ENCODE measurements at regions not wholly inside any gene's neighbourhood (a gene's known extent, or its start where the extent isn't known, plus 50 kb on each side); places are given as distances from the start of the nearest gene placed in this dataset.

GRCh38 chr2:145741181-145741580 lies 1221.3 kb upstream of the ZEB2 start:
- Mint-ChIP-seq H3K9me3 (no peaks in the 10 kb centered on the region), H3K36me3 (ENCODE audit: low read depth) (no peaks in the 10 kb centered on the region), H3K27ac (no peak overlapping the region), H3K4me3 (no peak overlapping the region), H3K4me1 (peaks cover 4% of the 10 kb centered on the region), H3K27me3 (ENCODE audit: insufficient read depth, low read depth, poor library complexity) (no peaks in the 10 kb centered on the region)
- Histone ChIP-seq H3K36me3 (ENCODE audit: insufficient read depth) (no peaks in the 10 kb centered on the region), H3K9me2 (ENCODE audit: insufficient read depth) (no peaks in the 10 kb centered on the region), H3K79me2 (replicated peaks; ENCODE audit: insufficient read depth) (no peaks in the 10 kb centered on the region), H3K27ac (ENCODE audit: low read depth) (no peak overlapping the region), H3K4me2 (no peak overlapping the region), H3K4me3 (no peak overlapping the region), H3K27me3 (ENCODE audit: insufficient read depth) (no peaks in the 10 kb centered on the region), H3K4me1 (ENCODE audit: insufficient read depth) (0 out of 2 replicates have a peak, but pooled peaks cover 7% of the 10 kb centered on the region), H4K20me1 (replicated peaks; ENCODE audit: insufficient read depth) (no peaks in the 10 kb centered on the region), H3F3A (replicated peaks; ENCODE audit: low read depth) (no peaks in the 10 kb centered on the region), H2AFZ (no peak overlapping the region)
- DNase-seq (ENCODE audit: low spot score) (no peak), ATAC-seq (no peak)
- TF ChIP-seq ETS1 (IDR thresholded peaks at IDR 0.05), result no peak
- TF ChIP-seq, protein P1, sequence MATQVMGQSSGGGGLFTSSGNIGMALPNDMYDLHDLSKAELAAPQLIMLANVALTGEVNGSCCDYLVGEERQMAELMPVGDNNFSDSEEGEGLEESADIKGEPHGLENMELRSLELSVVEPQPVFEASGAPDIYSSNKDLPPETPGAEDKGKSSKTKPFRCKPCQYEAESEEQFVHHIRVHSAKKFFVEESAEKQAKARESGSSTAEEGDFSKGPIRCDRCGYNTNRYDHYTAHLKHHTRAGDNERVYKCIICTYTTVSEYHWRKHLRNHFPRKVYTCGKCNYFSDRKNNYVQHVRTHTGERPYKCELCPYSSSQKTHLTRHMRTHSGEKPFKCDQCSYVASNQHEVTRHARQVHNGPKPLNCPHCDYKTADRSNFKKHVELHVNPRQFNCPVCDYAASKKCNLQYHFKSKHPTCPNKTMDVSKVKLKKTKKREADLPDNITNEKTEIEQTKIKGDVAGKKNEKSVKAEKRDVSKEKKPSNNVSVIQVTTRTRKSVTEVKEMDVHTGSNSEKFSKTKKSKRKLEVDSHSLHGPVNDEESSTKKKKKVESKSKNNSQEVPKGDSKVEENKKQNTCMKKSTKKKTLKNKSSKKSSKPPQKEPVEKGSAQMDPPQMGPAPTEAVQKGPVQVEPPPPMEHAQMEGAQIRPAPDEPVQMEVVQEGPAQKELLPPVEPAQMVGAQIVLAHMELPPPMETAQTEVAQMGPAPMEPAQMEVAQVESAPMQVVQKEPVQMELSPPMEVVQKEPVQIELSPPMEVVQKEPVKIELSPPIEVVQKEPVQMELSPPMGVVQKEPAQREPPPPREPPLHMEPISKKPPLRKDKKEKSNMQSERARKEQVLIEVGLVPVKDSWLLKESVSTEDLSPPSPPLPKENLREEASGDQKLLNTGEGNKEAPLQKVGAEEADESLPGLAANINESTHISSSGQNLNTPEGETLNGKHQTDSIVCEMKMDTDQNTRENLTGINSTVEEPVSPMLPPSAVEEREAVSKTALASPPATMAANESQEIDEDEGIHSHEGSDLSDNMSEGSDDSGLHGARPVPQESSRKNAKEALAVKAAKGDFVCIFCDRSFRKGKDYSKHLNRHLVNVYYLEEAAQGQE (IDR thresholded peaks at IDR 0.05; ENCODE audit: unreplicated experiment), result no peak
- TF ChIP-seq NANOG (IDR thresholded peaks at IDR 0.05; ENCODE audit: borderline replicate concordance), result no peak
- no peak for TF ChIP-seq ZNF114 (CRISPR knock-in tag; IDR thresholded peaks at IDR 0.05)
- TF ChIP-seq, protein P2, sequence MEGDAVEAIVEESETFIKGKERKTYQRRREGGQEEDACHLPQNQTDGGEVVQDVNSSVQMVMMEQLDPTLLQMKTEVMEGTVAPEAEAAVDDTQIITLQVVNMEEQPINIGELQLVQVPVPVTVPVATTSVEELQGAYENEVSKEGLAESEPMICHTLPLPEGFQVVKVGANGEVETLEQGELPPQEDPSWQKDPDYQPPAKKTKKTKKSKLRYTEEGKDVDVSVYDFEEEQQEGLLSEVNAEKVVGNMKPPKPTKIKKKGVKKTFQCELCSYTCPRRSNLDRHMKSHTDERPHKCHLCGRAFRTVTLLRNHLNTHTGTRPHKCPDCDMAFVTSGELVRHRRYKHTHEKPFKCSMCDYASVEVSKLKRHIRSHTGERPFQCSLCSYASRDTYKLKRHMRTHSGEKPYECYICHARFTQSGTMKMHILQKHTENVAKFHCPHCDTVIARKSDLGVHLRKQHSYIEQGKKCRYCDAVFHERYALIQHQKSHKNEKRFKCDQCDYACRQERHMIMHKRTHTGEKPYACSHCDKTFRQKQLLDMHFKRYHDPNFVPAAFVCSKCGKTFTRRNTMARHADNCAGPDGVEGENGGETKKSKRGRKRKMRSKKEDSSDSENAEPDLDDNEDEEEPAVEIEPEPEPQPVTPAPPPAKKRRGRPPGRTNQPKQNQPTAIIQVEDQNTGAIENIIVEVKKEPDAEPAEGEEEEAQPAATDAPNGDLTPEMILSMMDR (conservative IDR thresholded peaks at IDR 0.05; ENCODE audit: low read depth in 2 of 2), result no peak

DNA sequence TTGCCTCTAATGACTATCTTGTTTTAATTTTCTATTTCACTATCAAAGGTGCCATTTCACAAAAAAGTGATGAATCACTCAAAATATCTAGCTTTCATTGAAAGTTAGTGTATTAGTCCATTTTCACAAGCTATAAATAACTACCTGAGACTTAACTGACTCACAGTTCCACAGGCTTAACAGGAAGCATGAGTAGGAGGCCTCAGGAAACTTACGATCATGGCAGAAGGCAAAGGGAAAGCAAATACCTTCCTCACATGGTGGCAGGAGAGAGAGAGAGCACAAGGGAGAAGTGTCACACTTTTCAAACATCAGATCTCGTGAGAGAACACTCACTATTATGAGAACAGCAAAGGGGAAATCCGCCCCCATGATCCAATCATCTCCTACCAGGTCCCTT lies 1220.4 kb upstream of the ZEB2 start:
- H3K4me1 Mint-ChIP-seq, result peaks cover 7% of the 10 kb centered on the region
- H3K79me2 ChIP-seq (replicated peaks; ENCODE audit: insufficient read depth), result no peaks in the 10 kb centered on the region
- no peaks in the 10 kb centered on the region for H3K27me3 Mint-ChIP-seq (ENCODE audit: insufficient read depth, low read depth, poor library complexity)
- H3K4me3 Mint-ChIP-seq, result no peak overlapping the region
- DNase-seq (ENCODE audit: low spot score), result no peak
- H3K27me3 ChIP-seq (ENCODE audit: insufficient read depth), result no peaks in the 10 kb centered on the region
- ATAC-seq, result no peak
- H3K9me3 Mint-ChIP-seq, result no peaks in the 10 kb centered on the region
- H4K20me1 ChIP-seq (replicated peaks; ENCODE audit: insufficient read depth), result no peaks in the 10 kb centered on the region
- H2AFZ ChIP-seq, result no peak overlapping the region
- 0 out of 2 replicates have a peak, but pooled peaks cover 7% of the 10 kb centered on the region for H3K4me1 ChIP-seq (ENCODE audit: insufficient read depth)
- H3F3A ChIP-seq (replicated peaks; ENCODE audit: low read depth), result no peaks in the 10 kb centered on the region
- no peak for TF ChIP-seq ZNF331 (CRISPR knock-in tag; IDR thresholded peaks at IDR 0.05; ENCODE audit: low read depth)
- TF ChIP-seq ETS1 (IDR thresholded peaks at IDR 0.05), result no peak
- no peak for TF ChIP-seq JUNB (IDR thresholded peaks at IDR 0.05; ENCODE audit: unreplicated experiment)
- TF ChIP-seq STAT1 (IDR thresholded peaks at IDR 0.05; ENCODE audit: unreplicated experiment), result no peak
- TF ChIP-seq, protein P2 (conservative IDR thresholded peaks at IDR 0.05; ENCODE audit: low read depth in 2 of 2), result no peak
- H3K4me3 ChIP-seq, result no peak overlapping the region
- H3K27ac Mint-ChIP-seq, result no peak overlapping the region
- H3K36me3 Mint-ChIP-seq (ENCODE audit: low read depth), result no peaks in the 10 kb centered on the region
- H3K27ac ChIP-seq (ENCODE audit: low read depth), result no peak overlapping the region
- H3K36me3 ChIP-seq (ENCODE audit: insufficient read depth), result no peaks in the 10 kb centered on the region
- no peak overlapping the region for H3K4me2 ChIP-seq
- no peaks in the 10 kb centered on the region for H3K9me2 ChIP-seq (ENCODE audit: insufficient read depth)

All from GM23338 (cell line).